GM23338 (cell line): ENCODE measurements at regions not wholly inside any gene's neighbourhood (a gene's known extent, or its start where the extent isn't known, plus 50 kb on each side); places are given as distances from the start of the nearest gene placed in this dataset.

Source experiments
- ATAC-seq: fragments of 200-7000 bp; cut with Tn5 transposase; 3 replicates; pipeline ENCODE4 v1.9.1; 2020
- DNase-seq: peaks from one replicate; pipeline ENCODE4 v3.0.0-alpha.2; 2015; ENCODE audit warnings: low spot score
- H2AFZ ChIP-seq: fragments of 200-600 bp; sonication (generic); 2 replicates; pipeline ENCODE4 v1.8.0; 2016; ENCODE audit warnings: antibody characterized with exemption, mild to moderate bottlenecking, moderate library complexity
- H3F3A ChIP-seq: fragments of 200-600 bp; sonication (generic); replicated peaks from 2 replicates; pipeline ENCODE4 v1.8.0; 2017; ENCODE audit warnings: antibody characterized with exemption, mixed run types, low read depth
- H3K27ac ChIP-seq: fragments of 200-600 bp; sonication (generic); 2 replicates; pipeline ENCODE4 v1.6.1; 2016; ENCODE audit warnings: low read depth
- H3K27me3 ChIP-seq: fragments of 200-600 bp; sonication (generic); 2 replicates; pipeline ENCODE4 v1.8.0; 2016; ENCODE audit warnings: mild to moderate bottlenecking, mixed run types, moderate library complexity; ENCODE audit not compliant: insufficient read depth
- H3K36me3 ChIP-seq: fragments of 200-600 bp; sonication (generic); 2 replicates; pipeline ENCODE4 v1.8.0; 2016; ENCODE audit warnings: mild to moderate bottlenecking; ENCODE audit not compliant: insufficient read depth
- H3K4me1 ChIP-seq: fragments of 200-600 bp; sonication (generic); 2 replicates; pipeline ENCODE4 v1.8.0; 2016; ENCODE audit warnings: mild to moderate bottlenecking, moderate library complexity; ENCODE audit not compliant: insufficient read depth
- H3K4me2 ChIP-seq: fragments of 200-600 bp; sonication (generic); 2 replicates; pipeline ENCODE4 v1.7.1; 2017; ENCODE audit warnings: mixed run types
- H3K4me3 ChIP-seq: fragments of 200-600 bp; sonication (generic); 2 replicates; pipeline ENCODE4 v1.6.1; 2016; ENCODE audit warnings: mixed run types
- H3K79me2 ChIP-seq: fragments of 200-600 bp; sonication (generic); replicated peaks from 2 replicates; pipeline ENCODE4 v1.8.0; 2017; ENCODE audit warnings: mild to moderate bottlenecking; ENCODE audit not compliant: insufficient read depth
- H3K9me2 ChIP-seq: fragments of 200-600 bp; sonication (generic); 2 replicates; pipeline ENCODE4 v1.8.0; 2017; ENCODE audit not compliant: insufficient read depth
- H4K20me1 ChIP-seq: fragments of 200-600 bp; sonication (generic); replicated peaks from 2 replicates; pipeline ENCODE4 v1.8.0; 2017; ENCODE audit warnings: mild to moderate bottlenecking; ENCODE audit not compliant: insufficient read depth
- H3K27ac Mint-ChIP-seq: 2 replicates; pipeline ENCODE4 v1.8.0; 2020; ENCODE audit warnings: inconsistent platforms, mild to moderate bottlenecking, moderate library complexity, mixed read lengths
- H3K27me3 Mint-ChIP-seq: 3 replicates; pipeline ENCODE4 v1.8.0; 2022; ENCODE audit warnings: low read depth, mild to moderate bottlenecking, moderate library complexity, mixed read lengths, inconsistent platforms; ENCODE audit not compliant: insufficient read depth, poor library complexity
- H3K36me3 Mint-ChIP-seq: 3 replicates; pipeline ENCODE4 v1.8.0; 2021; ENCODE audit warnings: low read depth, mild to moderate bottlenecking, inconsistent platforms, moderate library complexity, mixed read lengths
- H3K4me1 Mint-ChIP-seq: 3 replicates; pipeline ENCODE4 v1.8.0; 2020; ENCODE audit warnings: mild to moderate bottlenecking, inconsistent platforms, mixed read lengths
- H3K4me3 Mint-ChIP-seq: 3 replicates; pipeline ENCODE4 v1.8.0; 2021; ENCODE audit warnings: moderate library complexity, mild to moderate bottlenecking, inconsistent platforms, mixed read lengths
- H3K9me3 Mint-ChIP-seq: 3 replicates; pipeline ENCODE4 v1.8.0; 2020; ENCODE audit warnings: moderate library complexity, mild to moderate bottlenecking, inconsistent platforms, mixed read lengths
- CREB1 ChIP-seq: fragments of 250-450 bp; sonication (Bioruptor Pico); IDR thresholded peaks from 2 replicates; pipeline ENCODE4 v1.5.0; 2020; ENCODE audit warnings: low read depth, mild to moderate bottlenecking, moderate library complexity
- CTCF ChIP-seq, 2 experiments: fragments of 200-600 bp in 1 of 2; sonication (generic) in 1 of 2; conservative IDR thresholded peaks; 2 replicates each; pipeline versions ENCODE4 v1.5.1 to v1.6.1; 2016 to 2017; ENCODE audit warnings: antibody characterized with exemption in 2 of 2, low read depth in 2 of 2, mild to moderate bottlenecking in 2 of 2, moderate library complexity in 1 of 2
- ETS1 ChIP-seq: IDR thresholded peaks from 2 replicates; pipeline ENCODE4 v1.6.1; 2016; ENCODE audit warnings: antibody characterized with exemption
- EZH2 ChIP-seq: fragments of 200-600 bp; sonication (generic); IDR thresholded peaks from one replicate; pipeline ENCODE4 v1.8.0; 2017; ENCODE audit warnings: antibody characterized with exemption, mild to moderate bottlenecking, low read depth; ENCODE audit not compliant: unreplicated experiment
- EZH2phosphoT487 ChIP-seq: fragments of 200-600 bp; sonication (generic); IDR thresholded peaks from one replicate; pipeline ENCODE4 v1.8.1; 2018; ENCODE audit warnings: antibody characterized with exemption; ENCODE audit not compliant: unreplicated experiment
- JUNB ChIP-seq: IDR thresholded peaks from one replicate; pipeline ENCODE4 v1.6.1; 2016; ENCODE audit warnings: antibody characterized with exemption; ENCODE audit not compliant: unreplicated experiment
- NANOG ChIP-seq: IDR thresholded peaks from 2 replicates; pipeline ENCODE4 v1.6.1; 2016; ENCODE audit warnings: antibody characterized with exemption, borderline replicate concordance
- POLR2AphosphoS5 ChIP-seq: IDR thresholded peaks from 2 replicates; pipeline ENCODE4 v1.6.1; 2016; ENCODE audit warnings: antibody characterized with exemption, low read depth
- STAT1 ChIP-seq: IDR thresholded peaks from one replicate; pipeline ENCODE4 v1.6.1; 2016; ENCODE audit warnings: antibody characterized with exemption; ENCODE audit not compliant: unreplicated experiment
- ZNF114 ChIP-seq: fragments of 250-450 bp; sonication (Bioruptor Pico); IDR thresholded peaks from 2 replicates; pipeline ENCODE4 v1.5.0; 2020; ENCODE audit warnings: mild to moderate bottlenecking, moderate library complexity
- ZNF331 ChIP-seq: fragments of 250-450 bp; sonication (Bioruptor Pico); IDR thresholded peaks from 2 replicates; pipeline ENCODE4 v1.5.0; 2020; ENCODE audit warnings: low read depth, mild to moderate bottlenecking, moderate library complexity
- ZNF462 ChIP-seq: fragments of 250-450 bp; sonication (Bioruptor Pico); IDR thresholded peaks from 2 replicates; pipeline ENCODE4 v1.5.0; 2020; ENCODE audit warnings: mild to moderate bottlenecking, moderate library complexity

- TF ChIP-seq ETS1 (no peak), CTCF (conservative IDR thresholded peaks at IDR 0.05; ENCODE audit: low read depth in 2 of 2) (no peak), ZNF114 (CRISPR knock-in tag) (no peak)
These were observed 758.2 kb upstream of the CDH7 start (continued) for GRCh38 chr18:64992654-64993053.

GRCh38 chr18:64991102-64991501 is 759.7 kb upstream of the CDH7 start:
- Mint-ChIP-seq H3K9me3 (no peaks in the 10 kb centered on the region), H3K4me1 (no peaks in the 10 kb centered on the region; the same call in 2 of the 3 replicates), H3K36me3 (no peaks in the 10 kb centered on the region), H3K27me3 (no peaks in the 10 kb centered on the region), H3K4me3 (no peak overlapping the region), H3K27ac (no peak overlapping the region)
- H3K4me1 ChIP-seq: no peaks in the 10 kb centered on the region
- no peak overlapping the region for H3K4me2 ChIP-seq
- ATAC-seq (no peak), DNase-seq (no peak)
- H3F3A ChIP-seq: no peaks in the 10 kb centered on the region
- no peak overlapping the region for H3K4me3 ChIP-seq
- no peaks in the 10 kb centered on the region for H3K27me3 ChIP-seq
- no peak overlapping the region for H2AFZ ChIP-seq
- no peaks in the 10 kb centered on the region for H4K20me1 ChIP-seq
- no peaks in the 10 kb centered on the region for H3K79me2 ChIP-seq
- H3K9me2 ChIP-seq: no peaks in the 10 kb centered on the region
- H3K36me3 ChIP-seq: no peaks in the 10 kb centered on the region
- no peak overlapping the region for H3K27ac ChIP-seq
- TF ChIP-seq ZNF114 (CRISPR knock-in tag) (no peak), NANOG (no peak), CTCF (conservative IDR thresholded peaks at IDR 0.05; ENCODE audit: low read depth in 2 of 2) (no peak), CREB1 (no peak), ZNF462 (CRISPR knock-in tag) (no peak), EZH2phosphoT487 (no peak), EZH2 (no peak), ZNF331 (no peak), STAT1 (no peak), ETS1 (no peak), JUNB (no peak), POLR2AphosphoS5 (no peak)
